ENCODE measurements at regions not wholly inside any gene's neighbourhood (a gene's known extent, or its start where the extent isn't known, plus 50 kb on each side); places are given as distances from the start of the nearest gene placed in this dataset.

DNA sequence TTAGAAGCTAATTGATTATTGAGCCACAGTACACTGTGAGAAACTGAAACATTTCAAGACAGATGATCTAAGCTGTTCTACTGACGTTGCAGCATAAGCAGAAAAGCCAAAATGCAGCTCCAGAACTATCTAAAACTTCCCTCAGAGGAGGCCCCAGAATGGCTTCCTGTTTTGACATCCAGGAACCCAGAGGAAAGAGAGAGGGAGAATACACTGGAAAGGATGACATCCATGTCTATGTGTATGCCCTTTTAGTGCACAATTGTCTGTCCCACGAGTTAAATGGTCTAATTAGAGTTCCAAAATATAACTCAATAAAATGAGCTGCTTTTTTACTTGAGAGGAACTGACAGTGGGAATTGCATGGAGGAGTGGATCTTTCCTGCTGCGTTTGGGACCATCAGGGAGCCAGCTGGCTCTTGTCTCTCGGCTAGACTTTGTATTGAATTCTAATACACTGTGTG is 688.1 kb downstream of the ZNF385D start:
- intact Hi-C loops (cut with micrococcal nuclease) = no loop called here
- DNase-seq (ENCODE audit: unreplicated experiment) = no peak
- TF ChIP-seq, protein P1, sequence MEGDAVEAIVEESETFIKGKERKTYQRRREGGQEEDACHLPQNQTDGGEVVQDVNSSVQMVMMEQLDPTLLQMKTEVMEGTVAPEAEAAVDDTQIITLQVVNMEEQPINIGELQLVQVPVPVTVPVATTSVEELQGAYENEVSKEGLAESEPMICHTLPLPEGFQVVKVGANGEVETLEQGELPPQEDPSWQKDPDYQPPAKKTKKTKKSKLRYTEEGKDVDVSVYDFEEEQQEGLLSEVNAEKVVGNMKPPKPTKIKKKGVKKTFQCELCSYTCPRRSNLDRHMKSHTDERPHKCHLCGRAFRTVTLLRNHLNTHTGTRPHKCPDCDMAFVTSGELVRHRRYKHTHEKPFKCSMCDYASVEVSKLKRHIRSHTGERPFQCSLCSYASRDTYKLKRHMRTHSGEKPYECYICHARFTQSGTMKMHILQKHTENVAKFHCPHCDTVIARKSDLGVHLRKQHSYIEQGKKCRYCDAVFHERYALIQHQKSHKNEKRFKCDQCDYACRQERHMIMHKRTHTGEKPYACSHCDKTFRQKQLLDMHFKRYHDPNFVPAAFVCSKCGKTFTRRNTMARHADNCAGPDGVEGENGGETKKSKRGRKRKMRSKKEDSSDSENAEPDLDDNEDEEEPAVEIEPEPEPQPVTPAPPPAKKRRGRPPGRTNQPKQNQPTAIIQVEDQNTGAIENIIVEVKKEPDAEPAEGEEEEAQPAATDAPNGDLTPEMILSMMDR (IDR thresholded peaks at IDR 0.05; ENCODE audit: unreplicated experiment) = no peak
- H3K4me3 Mint-ChIP-seq (ENCODE audit: unreplicated experiment) = no peak overlapping the region
- no peak overlapping the region for H3K27ac Mint-ChIP-seq (ENCODE audit: low read depth, unreplicated experiment)
- POLR2A ChIA-PET = no interaction called here
- H3K4me1 Mint-ChIP-seq (ENCODE audit: insufficient read depth, unreplicated experiment) = no peaks in the 10 kb centered on the region
- CTCF ChIA-PET = interaction anchor here (0.6 kb wide), 1 partner anchor 9 kb away, joined by 3 read pairs; no protein-coding TSS in a partner anchor
- no TSS peak for BruUV-seq (replicated peaks)
- H3K36me3 Mint-ChIP-seq (ENCODE audit: insufficient read depth, unreplicated experiment) = peaks cover 6% of the 10 kb centered on the region
- H3K9me3 Mint-ChIP-seq (ENCODE audit: unreplicated experiment) = no peaks in the 10 kb centered on the region
- no peaks in the 10 kb centered on the region for H3K27me3 Mint-ChIP-seq (ENCODE audit: insufficient read depth, unreplicated experiment)

DNA sequence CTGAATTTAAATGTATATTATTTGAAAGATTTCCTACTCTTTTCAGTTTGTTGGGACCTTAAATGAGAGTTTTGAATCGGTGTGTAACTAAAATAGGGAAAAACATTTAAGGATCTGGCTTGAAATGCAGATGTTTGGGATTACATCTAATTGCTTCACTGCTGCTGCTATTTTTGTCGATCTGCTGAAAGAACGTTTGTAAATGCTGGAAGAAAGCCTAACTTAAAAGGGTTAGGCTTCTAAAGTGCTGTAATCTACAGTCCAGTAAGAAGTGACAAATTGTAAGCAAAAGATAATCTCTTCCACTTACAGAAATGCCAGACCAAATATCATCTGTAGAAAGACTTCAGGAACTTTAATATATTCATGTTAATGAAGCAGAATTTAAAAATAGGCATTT is 691.6 kb downstream of the ZNF385D start:
- no TSS peak for BruUV-seq (replicated peaks)
- DNase-seq (ENCODE audit: unreplicated experiment) = no peak
- H3K4me3 Mint-ChIP-seq (ENCODE audit: unreplicated experiment) = no peak overlapping the region
- no peak overlapping the region for H3K27ac Mint-ChIP-seq (ENCODE audit: low read depth, unreplicated experiment)
- ChIA-PET CTCF (interaction anchor here (0.6 kb wide), 1 partner anchor 30 kb away, joined by 3 read pairs; no protein-coding TSS in a partner anchor), POLR2A (no interaction called here)
- no peaks in the 10 kb centered on the region for H3K27me3 Mint-ChIP-seq (ENCODE audit: insufficient read depth, unreplicated experiment)
- H3K4me1 Mint-ChIP-seq (ENCODE audit: insufficient read depth, unreplicated experiment) = no peaks in the 10 kb centered on the region
- intact Hi-C loops (cut with micrococcal nuclease) = no loop called here
- peaks cover 6% of the 10 kb centered on the region for H3K36me3 Mint-ChIP-seq (ENCODE audit: insufficient read depth, unreplicated experiment)
- no peaks in the 10 kb centered on the region for H3K9me3 Mint-ChIP-seq (ENCODE audit: unreplicated experiment)
- TF ChIP-seq, protein P1 (IDR thresholded peaks at IDR 0.05; ENCODE audit: unreplicated experiment) = no peak

DNA sequence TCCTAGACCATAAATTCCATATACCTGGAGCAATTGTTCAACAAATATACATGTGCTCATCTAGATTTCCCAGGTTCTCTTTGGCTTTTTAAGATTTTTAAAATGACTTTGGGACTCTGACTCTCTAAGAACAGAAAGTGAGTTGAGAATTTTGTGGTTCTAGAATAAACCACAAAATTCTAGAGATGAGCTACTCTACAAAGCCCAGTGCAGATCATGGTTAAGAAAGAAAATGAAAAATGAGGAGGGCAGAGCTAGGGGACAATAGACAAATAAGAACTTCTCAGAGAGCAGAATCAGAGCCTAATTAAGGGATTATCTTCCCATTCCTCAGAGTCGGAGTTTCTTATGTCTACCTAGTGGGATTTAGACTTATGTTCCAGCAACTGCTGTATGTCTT is 694.7 kb downstream of the ZNF385D start:
- no TSS peak for BruUV-seq (replicated peaks)
- Mint-ChIP-seq H3K27me3 (ENCODE audit: insufficient read depth, unreplicated experiment) (no peaks in the 10 kb centered on the region), H3K36me3 (ENCODE audit: insufficient read depth, unreplicated experiment) (peaks cover 6% of the 10 kb centered on the region), H3K9me3 (ENCODE audit: unreplicated experiment) (no peaks in the 10 kb centered on the region), H3K4me3 (ENCODE audit: unreplicated experiment) (no peak overlapping the region), H3K4me1 (ENCODE audit: insufficient read depth, unreplicated experiment) (no peaks in the 10 kb centered on the region), H3K27ac (ENCODE audit: low read depth, unreplicated experiment) (no peak overlapping the region)
- no peak for DNase-seq (ENCODE audit: unreplicated experiment)
- TF ChIP-seq, protein P1 (IDR thresholded peaks at IDR 0.05; ENCODE audit: unreplicated experiment) = no peak
- CTCF ChIA-PET = interaction anchor here (0.5 kb wide), 1 partner anchor 844 kb away, joined by 3 read pairs; no protein-coding TSS in a partner anchor
- intact Hi-C loops (cut with micrococcal nuclease) = no loop called here
- POLR2A ChIA-PET = no interaction called here

DNA sequence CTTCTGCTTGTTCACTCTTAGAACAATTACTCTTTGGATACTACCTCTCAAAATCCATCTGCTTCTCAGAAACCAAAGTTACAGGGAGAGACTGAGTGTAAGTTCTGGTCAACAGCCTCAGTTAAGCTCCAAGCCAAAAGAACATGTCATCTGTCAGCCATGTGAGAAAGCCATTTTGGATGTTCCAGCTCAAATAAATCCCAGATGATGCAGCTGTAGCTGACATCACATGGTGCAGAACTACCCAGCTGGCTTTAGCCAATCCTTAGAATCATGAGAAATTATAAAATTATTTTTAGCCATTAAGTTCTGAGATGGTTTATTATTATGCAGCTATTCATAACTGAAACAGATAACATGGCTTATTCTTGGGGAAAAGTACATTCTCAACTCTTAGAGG is 696.0 kb downstream of the ZNF385D start:
- POLR2A ChIA-PET = no interaction called here
- CTCF ChIA-PET = interaction anchor here (0.5 to 0.6 kb wide), 2 partner anchors 349 to 430 kb away, joined by 3 to 4 read pairs; no protein-coding TSS in a partner anchor
- Mint-ChIP-seq H3K9me3 (ENCODE audit: unreplicated experiment) (no peaks in the 10 kb centered on the region), H3K36me3 (ENCODE audit: insufficient read depth, unreplicated experiment) (peaks cover 6% of the 10 kb centered on the region), H3K4me1 (ENCODE audit: insufficient read depth, unreplicated experiment) (no peaks in the 10 kb centered on the region), H3K27ac (ENCODE audit: low read depth, unreplicated experiment) (no peak overlapping the region), H3K27me3 (ENCODE audit: insufficient read depth, unreplicated experiment) (no peaks in the 10 kb centered on the region), H3K4me3 (ENCODE audit: unreplicated experiment) (no peak overlapping the region)
- intact Hi-C loops (cut with micrococcal nuclease) = no loop called here
- BruUV-seq (replicated peaks) = no TSS peak
- TF ChIP-seq, protein P1 (IDR thresholded peaks at IDR 0.05; ENCODE audit: unreplicated experiment) = no peak
- DNase-seq (ENCODE audit: unreplicated experiment) = no peak
